Stimulated activated CD8-positive, alpha-beta memory T cell treated with anti-CD3 and anti-CD28 coated beads, Interleukin-15, amount 100 ng/mL, for 24 hours (primary cell): ENCODE measurements at regions not wholly inside any gene's neighbourhood (a gene's known extent, or its start where the extent isn't known, plus 50 kb on each side); places are given as distances from the start of the nearest gene placed in this dataset.
"Not testable (repeated sequence)": the region's sequence is repeated elsewhere in the genome, so short reads cannot be mapped to it uniquely, and the experiment has no call there.

ENCODE experiments used
- DNase-seq: peaks from one replicate; pipeline ENCODE4 v3.0.0-alpha.2; 2020; ENCODE audit warnings: low read depth

- DNase-seq, result no peak
Measured at GRCh38 chr21:28588997-28589396, 403.7 kb downstream of the LTN1 start.

GRCh38 chr21:28587748-28588147 lies 404.9 kb downstream of the LTN1 start:
- DNase-seq, result no peak

GRCh38 chr21:28581976-28582375 lies 410.7 kb downstream of the LTN1 start:
- no peak for DNase-seq

- DNase-seq, result not testable (repeated sequence)
Measured at GRCh38 chr21:28581311-28581731, 411.4 kb downstream of the LTN1 start.

GRCh38 chr21:28580585-28580984 lies 412.1 kb downstream of the LTN1 start:
- no peak for DNase-seq

- DNase-seq, result no peak
Measured at GRCh38 chr21:28579986-28580550, 412.6 kb downstream of the LTN1 start.

- no peak for DNase-seq
Measured at GRCh38 chr21:28568692-28569091, 424.0 kb downstream of the LTN1 start.

GRCh38 chr21:28563933-28564332 lies 428.7 kb downstream of the LTN1 start:
- DNase-seq, result not testable (repeated sequence)

GRCh38 chr21:28561772-28562171 lies 430.9 kb downstream of the LTN1 start:
- DNase-seq, result no peak

- no peak for DNase-seq
Measured at GRCh38 chr21:28554660-28555475, 437.8 kb downstream of the LTN1 start.

GRCh38 chr21:28550057-28550825 lies 442.4 kb downstream of the LTN1 start:
- DNase-seq, result no peak

- DNase-seq, result no peak
Measured at GRCh38 chr21:28548291-28548690, 444.4 kb downstream of the LTN1 start.

GRCh38 chr21:28547766-28548165 lies 444.9 kb downstream of the LTN1 start:
- DNase-seq, result no peak

GRCh38 chr21:28543975-28544374 lies 448.7 kb downstream of the LTN1 start:
- no peak for DNase-seq

- no peak for DNase-seq
Measured at GRCh38 chr21:28541371-28542112, 451.1 kb downstream of the LTN1 start.

- no peak for DNase-seq
Measured at GRCh38 chr21:28540514-28540913, 452.2 kb downstream of the LTN1 start.

GRCh38 chr21:28539623-28539988 lies 453.1 kb downstream of the LTN1 start:
- no peak for DNase-seq

GRCh38 chr21:28538987-28539622 lies 453.6 kb downstream of the LTN1 start:
- DNase-seq, result no peak

GRCh38 chr21:28537371-28538079 lies 455.2 kb downstream of the LTN1 start:
- no peak for DNase-seq

GRCh38 chr21:28532446-28532845 lies 460.2 kb downstream of the LTN1 start:
- no peak for DNase-seq

GRCh38 chr21:28523367-28523766 lies 469.3 kb downstream of the LTN1 start:
- DNase-seq, result no peak
